ENCODE measurements at regions not wholly inside any gene's neighbourhood (a gene's known extent, or its start where the extent isn't known, plus 50 kb on each side); places are given as distances from the start of the nearest gene placed in this dataset.
"Not testable (repeated sequence)": the region's sequence is repeated elsewhere in the genome, so short reads cannot be mapped to it uniquely, and the experiment has no call there.

DNA sequence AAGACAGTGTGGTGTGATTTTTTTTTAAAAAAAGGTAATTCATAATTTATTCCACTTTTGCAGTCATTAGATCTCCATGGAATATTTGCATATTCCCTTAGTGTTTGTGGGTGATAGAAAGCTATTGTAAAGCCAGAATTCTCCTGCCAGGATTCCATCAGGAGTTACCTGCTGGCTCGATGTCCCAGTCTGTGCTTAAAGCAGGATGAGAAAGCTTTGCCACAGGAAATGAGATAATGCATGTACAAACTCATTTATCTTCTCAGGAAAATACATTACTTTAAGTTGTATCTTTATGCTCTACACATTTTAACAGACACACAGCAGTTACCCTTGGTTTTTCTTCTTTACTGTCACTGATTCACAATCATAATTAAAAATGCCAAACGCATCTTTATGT lies 553.0 kb downstream of the CD109 start:
- no peak overlapping the region for H3K4me3 ChIP-seq (ENCODE audit: low read length)
- DNase-seq (ENCODE audit: low read depth, low spot score) = no peak

GRCh38 chr6:74222768-74223333 lies 526.8 kb downstream of the CD109 start:
- H3K4me3 ChIP-seq (ENCODE audit: low read length) = no peak overlapping the region
- no peak for DNase-seq (ENCODE audit: low read depth, low spot score)

DNA sequence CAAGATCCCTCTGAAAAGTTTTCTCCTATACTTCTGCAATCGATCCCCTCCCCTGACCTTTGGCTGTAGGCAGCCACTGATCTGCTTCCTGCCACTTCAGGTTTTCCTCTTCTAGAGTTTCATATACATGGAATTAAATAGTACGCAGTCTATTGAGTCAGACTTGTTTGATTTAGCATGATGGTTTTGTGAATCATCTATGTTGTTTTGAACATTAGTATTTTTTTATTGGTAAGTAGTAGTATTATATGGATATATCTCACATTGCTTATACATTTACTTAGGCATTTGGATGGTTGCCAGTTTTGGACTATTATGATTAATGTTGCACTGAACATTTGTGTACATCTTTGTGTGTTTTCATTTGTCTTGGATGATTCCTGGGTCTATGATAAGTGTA lies 518.0 kb downstream of the CD109 start:
- no peak overlapping the region for H3K4me3 ChIP-seq (ENCODE audit: low read length)
- no peak for DNase-seq (ENCODE audit: low read depth, low spot score)

DNA sequence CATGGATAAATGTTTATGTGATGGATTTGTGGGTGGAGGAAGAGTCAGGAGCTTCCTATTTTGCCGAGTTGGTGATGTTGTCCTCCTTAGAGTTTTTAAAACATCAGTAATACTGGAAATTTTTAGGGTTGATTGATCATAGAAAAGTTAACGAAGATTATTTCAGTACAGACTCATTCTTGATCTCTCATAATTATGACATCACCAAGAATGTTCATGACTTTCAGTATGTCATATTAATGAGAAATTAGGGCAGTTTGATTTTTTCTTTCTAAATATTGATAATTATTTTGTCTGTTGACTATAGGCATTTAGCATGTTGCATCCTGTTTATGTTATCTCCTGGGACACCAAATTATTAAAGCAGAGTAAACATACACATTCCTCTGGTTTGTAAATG lies 512.2 kb downstream of the CD109 start:
- no peak for DNase-seq (ENCODE audit: low read depth, low spot score)
- no peak overlapping the region for H3K4me3 ChIP-seq (ENCODE audit: low read length)

- H3K4me3 ChIP-seq (ENCODE audit: low read length) = no peak overlapping the region
- DNase-seq (ENCODE audit: low read depth, low spot score) = no peak
These were observed 503.4 kb downstream of the CD109 start for GRCh38 chr6:74199215-74199915.

DNA sequence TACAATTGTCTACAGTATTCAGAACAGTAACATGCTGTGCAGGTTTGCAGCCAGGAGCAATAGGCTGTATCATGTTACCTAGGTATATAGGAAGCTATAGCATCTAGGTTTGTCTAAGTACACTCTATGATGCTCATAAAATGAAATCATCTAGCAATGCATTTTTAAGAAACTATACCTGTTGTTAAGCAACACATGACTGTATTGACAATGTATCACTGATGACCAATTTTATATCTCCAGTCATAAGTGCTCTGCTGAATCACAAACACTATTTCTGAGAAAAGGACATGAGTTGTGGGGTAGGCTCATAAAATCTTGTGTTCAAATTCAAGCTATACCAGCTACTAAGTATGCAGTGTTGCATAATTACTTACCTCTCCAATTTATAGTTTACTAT lies 501.3 kb downstream of the CD109 start:
- H3K4me3 ChIP-seq (ENCODE audit: low read length) = no peak overlapping the region
- DNase-seq (ENCODE audit: low read depth, low spot score) = no peak

- H3K4me3 ChIP-seq (ENCODE audit: low read length) = no peak overlapping the region
- DNase-seq (ENCODE audit: low read depth, low spot score) = no peak
These were observed 491.8 kb downstream of the CD109 start for GRCh38 chr6:74187811-74188210.

DNA sequence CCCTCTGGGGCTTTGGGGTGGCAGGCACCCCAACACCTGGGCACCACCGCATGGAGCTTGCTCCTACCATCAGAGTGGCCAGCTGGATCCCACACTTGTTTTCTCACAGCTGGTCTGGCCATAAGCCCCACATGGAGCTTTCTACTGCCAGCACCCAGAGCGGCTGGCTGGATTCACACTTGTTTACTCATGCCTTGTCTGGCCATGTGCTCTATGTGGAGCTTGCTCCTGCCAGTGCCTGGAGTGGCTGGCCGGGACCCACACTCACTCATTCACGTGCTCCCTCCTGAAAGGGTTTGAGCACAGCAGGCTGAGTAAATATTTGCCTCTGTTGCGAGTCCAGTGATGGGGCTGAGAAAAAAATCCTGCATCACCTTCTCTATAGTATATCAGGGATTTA lies 487.0 kb downstream of the CD109 start:
- no peak for DNase-seq (ENCODE audit: low read depth, low spot score)
- no peak overlapping the region for H3K4me3 ChIP-seq (ENCODE audit: low read length)

DNA sequence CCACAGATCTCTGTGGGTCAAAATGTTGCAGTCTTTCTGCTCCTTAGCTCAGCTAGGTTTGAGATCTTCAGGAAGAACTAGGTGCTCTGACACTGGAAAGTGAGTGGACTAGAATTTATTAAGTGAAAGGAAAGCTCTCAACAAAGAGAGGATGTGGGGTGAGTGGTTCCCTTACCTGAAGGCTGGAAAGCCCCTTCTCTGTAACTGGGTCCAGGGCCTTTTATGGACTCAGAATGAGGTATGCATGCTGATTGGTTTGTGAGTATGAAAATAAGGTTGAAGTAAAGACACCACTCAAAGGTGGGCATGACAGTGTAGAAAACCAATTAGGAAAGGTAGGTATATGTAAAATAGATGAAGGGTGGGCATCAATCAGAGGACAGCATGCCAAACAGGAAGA lies 485.5 kb downstream of the CD109 start:
- no peak overlapping the region for H3K4me3 ChIP-seq (ENCODE audit: low read length)
- no peak for DNase-seq (ENCODE audit: low read depth, low spot score)

- H3K4me3 ChIP-seq (ENCODE audit: low read length) = no peak overlapping the region
These were observed 481.5 kb downstream of the CD109 start for GRCh38 chr6:74177506-74177905.

DNA sequence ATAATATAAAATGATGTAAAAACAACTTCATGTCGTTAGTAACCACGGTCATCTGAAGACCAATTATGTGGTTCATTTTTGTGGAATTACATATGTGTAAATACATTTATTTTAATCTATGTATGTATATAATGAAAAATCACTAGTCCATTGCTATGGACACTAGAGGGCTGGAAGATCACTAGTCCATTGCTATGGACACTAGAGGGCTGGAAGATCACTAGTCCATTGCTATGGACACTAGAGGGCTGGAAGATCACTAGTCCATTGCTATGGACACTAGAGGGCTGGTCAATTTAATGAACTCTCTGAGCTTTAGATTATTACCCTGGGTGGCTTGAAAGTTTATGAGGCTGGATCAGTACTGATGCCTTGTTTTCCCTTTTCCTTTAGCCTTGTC lies 474.5 kb downstream of the CD109 start:
- not testable (repeated sequence) for H3K4me3 ChIP-seq (ENCODE audit: low read length); DNase-seq (ENCODE audit: low read depth, low spot score)

More at GRCh38 chr6:74177506-74177905, 481.5 kb downstream of the CD109 start:
- no peak for DNase-seq (ENCODE audit: low read depth, low spot score)

GRCh38 chr6:74170118-74170517 lies 474.1 kb downstream of the CD109 start:
- no peak for DNase-seq (ENCODE audit: low read depth, low spot score)
- H3K4me3 ChIP-seq (ENCODE audit: low read length) = no peak overlapping the region

- no peak overlapping the region for H3K4me3 ChIP-seq (ENCODE audit: low read length)
- DNase-seq (ENCODE audit: low read depth, low spot score) = no peak
These were observed 472.0 kb downstream of the CD109 start for GRCh38 chr6:74167976-74168375.

GRCh38 chr6:74167511-74167910 lies 471.5 kb downstream of the CD109 start:
- DNase-seq (ENCODE audit: low read depth, low spot score) = no peak
- no peak overlapping the region for H3K4me3 ChIP-seq (ENCODE audit: low read length)

DNA sequence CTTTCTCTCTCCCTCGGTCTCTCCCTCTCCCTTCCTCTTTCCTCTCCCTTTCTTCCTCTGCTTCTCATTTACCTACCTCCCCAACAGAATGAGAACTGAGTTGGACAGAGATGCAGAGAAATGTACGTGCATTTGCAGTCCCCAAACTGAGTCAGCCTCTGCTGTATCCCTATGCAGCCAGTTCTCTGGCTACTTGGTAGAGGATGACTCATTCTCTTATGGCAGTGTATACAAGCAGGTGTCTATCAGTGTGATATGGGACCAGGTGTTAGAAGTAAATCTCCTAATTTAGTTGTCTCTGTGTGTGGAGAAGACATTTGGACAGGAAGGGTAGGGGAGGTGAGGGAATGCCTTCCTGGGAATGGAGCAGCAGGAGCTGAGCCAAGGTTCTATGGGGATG lies 470.8 kb downstream of the CD109 start:
- no peak for DNase-seq (ENCODE audit: low read depth, low spot score)

DNA sequence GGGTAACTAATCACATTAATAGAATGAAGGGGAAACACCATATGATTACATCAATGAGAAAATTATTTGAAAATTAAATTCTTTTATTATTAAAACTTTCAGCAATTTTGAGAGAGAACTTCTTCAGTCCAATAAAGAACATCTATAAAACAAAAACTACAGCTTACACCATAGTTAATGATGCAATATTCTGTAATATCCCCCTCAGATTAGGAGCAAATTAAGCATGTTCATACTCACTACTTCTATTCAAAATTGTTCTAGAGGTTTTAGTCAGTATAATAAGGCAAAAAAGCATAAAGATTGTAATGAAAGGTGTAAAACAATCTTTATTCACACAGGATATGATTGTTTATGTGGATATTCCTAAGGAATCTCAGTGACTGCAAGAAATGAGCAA lies 465.4 kb downstream of the CD109 start:
- no peak for DNase-seq (ENCODE audit: low read depth, low spot score)
- no peak overlapping the region for H3K4me3 ChIP-seq (ENCODE audit: low read length)

More for the DNA sequence above, 470.8 kb downstream of the CD109 start:
- no peak overlapping the region for H3K4me3 ChIP-seq (ENCODE audit: low read length)

GRCh38 chr6:74152096-74152675 lies 456.2 kb downstream of the CD109 start:
- no peak overlapping the region for H3K4me3 ChIP-seq (ENCODE audit: low read length)
- DNase-seq (ENCODE audit: low read depth, low spot score) = no peak

DNA sequence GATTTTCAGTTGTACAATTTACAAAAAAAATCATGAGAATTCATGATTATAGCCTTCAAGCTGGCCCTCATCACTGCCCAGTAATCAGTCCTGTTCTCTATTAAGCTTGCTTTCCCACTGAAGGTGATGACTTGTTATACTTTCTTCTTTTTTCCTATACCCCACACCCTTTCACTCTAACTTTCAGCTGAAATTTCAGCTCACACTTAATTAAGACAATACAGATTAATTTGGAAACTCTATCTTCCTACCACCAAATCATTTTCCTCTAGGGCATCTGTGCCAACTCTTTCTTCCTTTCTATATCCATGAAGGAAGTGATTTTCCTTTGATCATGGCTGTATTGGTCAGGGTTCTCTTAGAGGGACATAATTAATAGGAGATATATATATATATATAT lies 449.9 kb downstream of the CD109 start:
- DNase-seq (ENCODE audit: low read depth, low spot score) = no peak
- no peak overlapping the region for H3K4me3 ChIP-seq (ENCODE audit: low read length)

DNA sequence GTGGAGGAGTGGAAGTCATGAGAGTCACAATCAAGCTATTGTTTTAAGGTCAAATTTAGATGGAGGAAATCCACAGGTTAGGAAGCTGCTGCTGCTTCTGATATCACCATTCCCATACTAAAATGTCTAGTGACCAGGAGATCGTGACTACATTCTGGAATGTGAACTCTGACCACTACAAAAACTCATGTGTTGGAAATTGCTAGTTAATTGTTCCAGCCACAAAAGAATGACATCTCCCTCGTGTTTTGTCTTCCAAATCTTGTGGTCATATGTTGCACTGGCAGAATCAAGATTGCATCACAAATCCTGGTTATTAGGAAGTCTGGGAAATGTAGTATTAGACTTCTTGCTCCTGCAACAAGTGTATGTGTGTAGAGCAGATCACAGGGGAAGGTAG lies 441.9 kb downstream of the CD109 start:
- DNase-seq (ENCODE audit: low read depth, low spot score) = no peak
- H3K4me3 ChIP-seq (ENCODE audit: low read length) = no peak overlapping the region

- H3K4me3 ChIP-seq (ENCODE audit: low read length) = no peak overlapping the region
- DNase-seq (ENCODE audit: low read depth, low spot score) = no peak
These were observed 438.3 kb downstream of the CD109 start for GRCh38 chr6:74134327-74134726.

DNA sequence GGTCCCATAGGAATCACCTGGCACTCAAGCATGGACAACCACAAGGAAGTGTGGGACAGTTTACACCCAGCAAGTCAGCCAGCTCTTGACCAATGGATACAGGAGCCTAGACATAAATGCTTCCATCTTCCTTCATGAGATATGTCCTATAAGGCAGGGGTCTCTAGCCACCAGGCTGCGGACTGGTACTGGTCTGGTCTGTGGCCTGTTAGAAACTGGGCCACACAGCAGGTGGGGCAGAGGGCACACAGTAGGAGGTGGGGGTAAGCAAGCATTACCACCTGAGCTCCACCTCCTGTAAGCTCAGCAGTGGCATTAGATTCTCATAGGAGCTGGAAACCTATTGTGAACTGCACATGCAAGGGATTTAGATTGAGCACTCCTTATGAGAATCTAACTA lies 437.1 kb downstream of the CD109 start:
- no peak overlapping the region for H3K4me3 ChIP-seq (ENCODE audit: low read length)
- no peak for DNase-seq (ENCODE audit: low read depth, low spot score)
